C4-2B (cell line): ENCODE measurements at regions not wholly inside any gene's neighbourhood (a gene's known extent, or its start where the extent isn't known, plus 50 kb on each side); places are given as distances from the start of the nearest gene placed in this dataset.

Experiments
- CTCF ChIP-seq: fragments of 450-650 bp; conservative IDR thresholded peaks from 2 replicates; pipeline ENCODE4 v1.5.1; 2017; ENCODE audit warnings: mild to moderate bottlenecking
- ZFX ChIP-seq: fragments of 450-650 bp; IDR thresholded peaks from 2 replicates; pipeline ENCODE4 v1.6.1; 2017

- TF ChIP-seq CTCF (no peak), ZFX (no peak)
Observed at GRCh38 chr7:148474481-148475025, 116.0 kb upstream of the C7orf33 start.
